WTC11 (cell line): ENCODE measurements at regions not wholly inside any gene's neighbourhood (a gene's known extent, or its start where the extent isn't known, plus 50 kb on each side); places are given as distances from the start of the nearest gene placed in this dataset.

Experiments used
- ATAC-seq: fragments of 200-7000 bp; cut with Tn5 transposase; 2 replicates; pipeline ENCODE4 v1.10.0; 2021; ENCODE audit warnings: mild to moderate bottlenecking, moderate library complexity
- CTCF ChIA-PET: fragments of 300-600 bp; sonication (Branson Sonifier 250); formaldehyde crosslinking; loops from one replicate; lab custom pipeline; 2021; ENCODE audit warnings: antibody characterized with exemption; lab: Charles Lee
- POLR2A ChIA-PET: fragments of 350-600 bp; sonication (Branson Sonifier 250); formaldehyde crosslinking; loops from one replicate; lab custom pipeline; 2021; ENCODE audit warnings: antibody characterized with exemption; lab: Charles Lee
- DNase-seq: peaks from one replicate; pipeline ENCODE4 v3.0.0; 2021; ENCODE audit warnings: low spot score
- H3K27ac Mint-ChIP-seq: 2 replicates; pipeline ENCODE4 v1.8.0; 2021; ENCODE audit warnings: mixed read lengths
- H3K27me3 Mint-ChIP-seq: 2 replicates; pipeline ENCODE4 v1.8.0; 2021; ENCODE audit warnings: low read depth, mild to moderate bottlenecking, moderate library complexity, mixed read lengths
- H3K36me3 Mint-ChIP-seq: 2 replicates; pipeline ENCODE4 v1.8.0; 2021; ENCODE audit warnings: mixed read lengths
- H3K4me1 Mint-ChIP-seq: 2 replicates; pipeline ENCODE4 v1.8.0; 2022; ENCODE audit warnings: mixed read lengths
- H3K4me3 Mint-ChIP-seq: 2 replicates; pipeline ENCODE4 v1.8.0; 2021; ENCODE audit warnings: mild to moderate bottlenecking, moderate library complexity, mixed read lengths
- H3K9me3 Mint-ChIP-seq: 2 replicates; pipeline ENCODE4 v1.8.0; 2021; ENCODE audit warnings: mixed read lengths
- AFF4 ChIP-seq: sonication (generic); formaldehyde crosslinking; IDR thresholded peaks from 2 replicates; pipeline ENCODE4 v1.8.1; 2023; ENCODE audit warnings: mild to moderate bottlenecking, missing genetic modification reagents, borderline replicate concordance
- ARID4B ChIP-seq: sonication (generic); formaldehyde crosslinking; IDR thresholded peaks from 2 replicates; pipeline ENCODE4 v1.8.0; 2023; ENCODE audit warnings: missing genetic modification reagents, mild to moderate bottlenecking, borderline replicate concordance
- ATF3 ChIP-seq: sonication (generic); formaldehyde crosslinking; conservative IDR thresholded peaks from 2 replicates; pipeline ENCODE4 v1.8.1; 2022; ENCODE audit warnings: mild to moderate bottlenecking, missing genetic modification reagents
- E2F5 ChIP-seq: sonication (generic); formaldehyde crosslinking; IDR thresholded peaks from 2 replicates; pipeline ENCODE4 v1.8.1; 2022; ENCODE audit warnings: mild to moderate bottlenecking, moderate library complexity, missing genetic modification reagents
- FOXP4 ChIP-seq: sonication (generic); formaldehyde crosslinking; IDR thresholded peaks from 2 replicates; pipeline ENCODE4 v1.8.0; 2022; ENCODE audit warnings: mild to moderate bottlenecking, missing genetic modification reagents
- IRF1 ChIP-seq: sonication (generic); formaldehyde crosslinking; IDR thresholded peaks from 2 replicates; pipeline ENCODE4 v1.8.0; 2023; ENCODE audit warnings: missing genetic modification reagents
- IRF2 ChIP-seq: sonication (generic); formaldehyde crosslinking; IDR thresholded peaks from 2 replicates; pipeline ENCODE4 v1.8.0; 2022; ENCODE audit warnings: low read depth, missing genetic modification reagents, borderline replicate concordance
- MAX ChIP-seq: sonication (generic); formaldehyde crosslinking; IDR thresholded peaks from 2 replicates; pipeline ENCODE4 v1.8.0; 2022; ENCODE audit warnings: mild to moderate bottlenecking, missing genetic modification reagents
- NR1H2 ChIP-seq: sonication (generic); formaldehyde crosslinking; IDR thresholded peaks from 2 replicates; pipeline ENCODE4 v1.9.0; 2021; ENCODE audit warnings: mild to moderate bottlenecking, moderate library complexity, missing genetic modification reagents
- PREB ChIP-seq: sonication (generic); formaldehyde crosslinking; IDR thresholded peaks from 2 replicates; pipeline ENCODE4 v1.8.1; 2022; ENCODE audit warnings: mild to moderate bottlenecking, missing genetic modification reagents, moderate library complexity, borderline replicate concordance
- STAT6 ChIP-seq: sonication (generic); formaldehyde crosslinking; conservative IDR thresholded peaks from 2 replicates; pipeline ENCODE4 v1.8.1; 2023; ENCODE audit warnings: mild to moderate bottlenecking, low read depth, missing genetic modification reagents, moderate library complexity
- ZNF263 ChIP-seq: sonication (generic); formaldehyde crosslinking; IDR thresholded peaks from 2 replicates; pipeline ENCODE4 v1.8.1; 2022; ENCODE audit warnings: low read depth, mild to moderate bottlenecking, moderate library complexity, missing genetic modification reagents
- ZNF281 ChIP-seq: sonication (generic); formaldehyde crosslinking; IDR thresholded peaks from 2 replicates; pipeline ENCODE4 v1.8.0; 2023; ENCODE audit warnings: mild to moderate bottlenecking, missing genetic modification reagents
- ZNF423 ChIP-seq: fragments of 250-450 bp; sonication (Bioruptor Pico); IDR thresholded peaks from 2 replicates; pipeline ENCODE4 v2.1.2; 2022; ENCODE audit warnings: mild to moderate bottlenecking, moderate library complexity

GRCh38 chr13:50129081-50129705, 113.9 kb downstream of the KCNRG start:
- POLR2A ChIA-PET, result interaction anchor here (0.5 to 2.2 kb wide), 3 partner anchors 28 to 408 kb away, joined by 4 to 7 read pairs (median 6); partner anchors contain the start of gene TRIM13
- ATAC-seq, result no peak; the same call in 1 of the 2 replicates
- Mint-ChIP-seq H3K27me3 (peaks cover 84% of the 10 kb centered on the region), H3K27ac (no peak overlapping the region), H3K9me3 (no peaks in the 10 kb centered on the region), H3K4me1 (peaks cover 65% of the 10 kb centered on the region), H3K36me3 (no peaks in the 10 kb centered on the region), H3K4me3 (peak overlapping the region; percentile 75)
- CTCF ChIA-PET, result interaction anchor here (0.7 to 1.6 kb wide), 3 partner anchors 153 to 257 kb away, joined by 3 to 4 read pairs (median 3); no protein-coding TSS in a partner anchor
- DNase-seq, result no peak
- TF ChIP-seq ATF3 (CRISPR knock-in tag) (no peak), IRF1 (CRISPR knock-in tag) (no peak), ZNF263 (CRISPR knock-in tag) (no peak), STAT6 (CRISPR knock-in tag) (no peak), NR1H2 (CRISPR knock-in tag) (no peak), FOXP4 (CRISPR knock-in tag) (no peak), E2F5 (no peak), ZNF423 (no peak), ARID4B (CRISPR knock-in tag) (no peak), IRF2 (CRISPR knock-in tag) (no peak), MAX (CRISPR knock-in tag) (no peak), AFF4 (no peak), PREB (CRISPR knock-in tag) (no peak), ZNF281 (CRISPR knock-in tag) (no peak)
